ENCODE measurements at regions not wholly inside any gene's neighbourhood (a gene's known extent, or its start where the extent isn't known, plus 50 kb on each side); places are given as distances from the start of the nearest gene placed in this dataset.
"Not testable (repeated sequence)": the region's sequence is repeated elsewhere in the genome, so short reads cannot be mapped to it uniquely, and the experiment has no call there.

- not testable (repeated sequence) for DNase-seq
Measured at GRCh38 chr7:6882321-6882721, 56.2 kb upstream of the CCZ1B start.

- not testable (repeated sequence) for DNase-seq
Measured at GRCh38 chr7:6883756-6884155, 57.7 kb upstream of the CCZ1B start.

- DNase-seq = no peak
Measured at GRCh38 chr7:6886198-6886597, 60.1 kb upstream of the CCZ1B start.

DNA sequence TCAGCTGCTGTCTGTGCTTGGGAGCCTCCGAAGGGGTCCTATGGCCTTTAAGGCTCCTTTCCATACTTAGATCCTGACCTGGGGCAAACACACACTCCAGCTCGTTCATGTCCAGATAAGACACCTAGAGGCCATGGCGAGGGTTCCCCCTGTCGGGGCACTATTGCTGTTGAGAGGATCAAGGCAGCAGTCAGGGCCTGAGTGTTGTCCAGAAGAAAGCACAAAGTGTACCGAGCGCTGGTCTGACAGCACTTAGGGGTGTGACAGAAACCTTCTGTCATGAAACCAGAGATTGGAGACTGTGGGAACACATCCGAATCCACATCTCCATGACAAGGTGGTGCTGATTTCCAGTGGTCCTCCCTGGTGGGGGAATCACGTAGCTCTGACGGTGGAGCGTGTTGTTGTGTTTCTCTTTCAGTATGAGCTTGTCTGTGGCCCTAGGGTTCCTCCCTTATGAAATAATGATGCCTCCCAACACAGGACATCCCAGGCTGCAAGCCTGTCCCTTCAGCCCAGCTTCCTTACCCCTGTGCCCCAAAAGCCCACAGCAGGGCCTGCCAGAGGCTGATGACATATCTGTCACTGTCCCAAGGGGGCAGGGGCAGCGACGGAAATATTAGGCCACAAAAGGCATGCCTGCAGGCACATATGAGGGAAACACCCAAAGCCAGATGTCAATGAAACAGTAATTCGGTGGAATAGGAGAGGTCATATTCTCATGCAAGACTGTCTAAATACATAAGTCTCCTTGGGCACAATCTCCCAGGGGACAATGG, 62.4 kb upstream of the CCZ1B start:
- not testable (repeated sequence) for DNase-seq

DNA sequence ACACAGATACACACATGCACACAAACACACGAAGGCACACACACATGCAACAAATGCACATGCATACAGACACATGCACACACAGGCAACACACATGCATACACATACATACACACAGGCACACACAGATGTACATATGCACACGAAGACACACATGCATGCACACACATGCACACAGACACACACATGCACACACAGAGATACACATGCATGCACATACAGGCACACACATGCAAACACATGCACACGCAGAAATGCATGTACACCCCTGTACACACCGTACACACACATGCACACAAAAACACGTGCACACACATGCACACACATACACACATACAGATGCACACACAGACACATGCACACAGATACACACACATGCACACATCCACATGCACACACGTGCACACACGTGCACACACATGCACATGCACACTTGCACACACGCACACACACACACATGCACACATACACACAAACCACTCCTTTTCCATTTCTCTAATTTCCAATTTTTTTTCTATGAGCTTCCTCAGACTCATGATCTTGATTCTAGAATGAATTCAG, 63.3 kb upstream of the CCZ1B start:
- DNase-seq = no peak

GRCh38 chr7:6902097-6902518, 76.0 kb upstream of the CCZ1B start:
- DNase-seq = not testable (repeated sequence)

DNA sequence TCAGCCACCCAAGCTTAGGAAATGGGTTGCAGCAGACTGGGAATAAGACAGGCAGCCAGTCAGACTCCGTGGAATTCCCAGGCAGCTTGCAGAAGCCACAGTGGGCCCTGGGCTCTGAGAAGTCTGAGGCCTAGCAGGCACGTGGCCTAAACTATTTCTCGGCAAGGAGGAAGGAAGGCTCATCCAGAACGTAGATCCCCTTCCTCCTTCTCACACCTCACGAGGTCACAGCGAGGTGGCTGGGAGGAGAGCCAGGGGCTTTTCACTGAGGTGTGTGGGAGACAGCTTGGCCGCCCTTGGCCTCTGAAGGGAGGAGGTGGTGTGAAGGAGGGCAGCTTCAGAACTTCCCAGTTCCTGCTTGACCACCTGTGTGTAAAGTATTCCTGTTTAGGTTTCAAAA, 77.2 kb upstream of the CCZ1B start:
- DNase-seq = not testable (repeated sequence)

GRCh38 chr7:6903792-6904191, 77.7 kb upstream of the CCZ1B start:
- not testable (repeated sequence) for DNase-seq

- DNase-seq = no peak
Measured at GRCh38 chr7:6917258-6917657, 91.2 kb upstream of the CCZ1B start.

GRCh38 chr7:6919169-6919568, 93.1 kb upstream of the CCZ1B start:
- not testable (repeated sequence) for DNase-seq

DNA sequence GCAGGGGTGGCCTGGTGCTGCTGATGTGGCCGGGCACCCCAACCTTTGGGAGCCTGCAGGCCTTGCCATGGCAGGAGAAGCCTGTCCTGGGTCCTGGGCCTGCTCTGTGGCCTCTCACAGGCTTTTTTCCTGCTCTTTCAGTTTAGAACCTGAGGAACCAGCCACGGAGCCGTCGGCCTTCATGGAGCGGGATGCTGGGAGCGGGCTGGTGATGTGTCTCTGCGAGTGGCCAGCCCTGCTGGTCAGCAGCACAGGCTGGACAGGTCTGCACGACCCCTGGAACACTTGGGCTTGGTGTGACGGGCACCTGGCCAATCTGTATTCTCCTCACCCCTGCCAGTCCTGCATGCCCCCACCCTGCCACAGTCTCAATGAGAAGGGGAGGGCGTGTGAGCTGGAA, 98.4 kb upstream of the CCZ1B start:
- DNase-seq = not testable (repeated sequence)

- DNase-seq = not testable (repeated sequence)
Measured at GRCh38 chr7:6926193-6927174, 100.4 kb upstream of the CCZ1B start.

DNA sequence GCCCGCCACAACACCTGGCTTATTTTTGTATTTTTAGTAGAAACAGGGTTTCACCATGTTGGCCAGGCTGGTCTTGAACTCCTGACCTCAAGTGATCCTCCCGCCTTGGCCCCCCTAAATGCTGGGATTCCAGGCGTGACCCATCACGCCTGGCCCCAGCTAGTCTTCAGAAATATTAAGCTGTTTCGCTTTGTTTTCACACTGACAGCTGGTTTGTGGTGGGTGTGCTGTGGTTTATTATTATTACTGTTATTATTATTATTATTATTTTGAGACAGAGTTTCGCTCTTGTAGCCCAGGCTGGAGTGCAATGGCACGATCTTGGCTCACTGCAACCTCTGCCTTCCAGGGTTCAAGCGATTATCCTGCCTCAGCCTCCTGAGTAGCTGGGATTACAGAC, 101.6 kb upstream of the CCZ1B start:
- not testable (repeated sequence) for DNase-seq

GRCh38 chr7:6929588-6929987, 103.5 kb upstream of the CCZ1B start:
- not testable (repeated sequence) for DNase-seq

GRCh38 chr7:6930081-6930635, 104.1 kb upstream of the CCZ1B start:
- DNase-seq = not testable (repeated sequence)

DNA sequence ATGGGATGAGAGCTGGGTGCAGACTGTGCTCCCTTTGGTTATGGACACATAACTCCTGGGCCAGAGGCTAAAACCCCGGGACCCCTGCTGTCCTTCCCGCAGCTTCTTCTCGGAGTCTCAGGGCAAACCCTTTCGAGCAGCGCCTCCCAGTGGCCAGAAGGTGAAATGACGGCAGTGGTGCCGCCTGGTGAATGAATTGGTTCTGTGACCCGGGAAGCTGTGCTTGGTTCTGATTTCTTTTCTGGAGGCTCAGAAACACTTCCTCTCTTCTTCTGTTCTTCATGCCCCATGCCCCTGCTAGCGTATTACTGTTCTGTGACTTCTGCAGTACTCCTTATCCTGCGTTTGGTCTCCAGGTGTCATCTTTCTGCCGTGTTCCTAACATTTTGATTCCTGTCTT, 104.7 kb upstream of the CCZ1B start:
- DNase-seq = not testable (repeated sequence)

GRCh38 chr7:6931456-6931855, 105.4 kb upstream of the CCZ1B start:
- not testable (repeated sequence) for DNase-seq

DNA sequence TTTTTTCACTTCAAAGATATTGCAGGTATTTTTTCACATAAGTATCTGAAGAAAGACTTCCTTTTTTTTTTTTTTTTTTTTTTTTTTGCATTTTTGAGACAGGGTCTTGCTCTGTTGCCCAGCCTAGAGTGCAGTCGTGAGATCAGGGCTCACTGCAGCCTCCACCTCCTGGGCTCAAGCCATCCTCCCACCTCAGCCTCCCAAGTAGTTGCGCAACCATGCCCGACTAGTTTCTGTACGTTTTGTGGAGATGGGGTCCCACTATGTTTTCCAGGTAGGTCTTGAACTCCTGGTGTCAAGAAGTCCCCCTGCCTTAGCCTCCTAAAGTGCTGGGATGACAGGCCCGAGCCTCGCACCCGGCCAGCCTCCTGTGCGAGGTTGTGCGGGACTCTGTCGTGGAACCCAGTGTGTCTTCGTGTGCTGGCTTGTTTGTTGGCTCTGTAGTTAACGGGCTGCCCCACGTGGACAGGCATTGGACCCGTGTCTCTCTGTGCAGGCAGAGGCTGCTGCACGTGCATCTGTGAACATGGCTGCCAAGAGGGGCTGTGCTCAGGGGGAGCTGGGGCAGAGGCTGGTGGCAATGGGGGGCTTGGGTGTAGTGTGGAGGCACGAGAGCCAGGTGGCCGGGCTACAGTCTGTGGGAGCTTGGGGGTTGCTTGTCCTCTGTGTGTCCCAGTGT, 108.0 kb upstream of the CCZ1B start:
- DNase-seq = not testable (repeated sequence)

DNA sequence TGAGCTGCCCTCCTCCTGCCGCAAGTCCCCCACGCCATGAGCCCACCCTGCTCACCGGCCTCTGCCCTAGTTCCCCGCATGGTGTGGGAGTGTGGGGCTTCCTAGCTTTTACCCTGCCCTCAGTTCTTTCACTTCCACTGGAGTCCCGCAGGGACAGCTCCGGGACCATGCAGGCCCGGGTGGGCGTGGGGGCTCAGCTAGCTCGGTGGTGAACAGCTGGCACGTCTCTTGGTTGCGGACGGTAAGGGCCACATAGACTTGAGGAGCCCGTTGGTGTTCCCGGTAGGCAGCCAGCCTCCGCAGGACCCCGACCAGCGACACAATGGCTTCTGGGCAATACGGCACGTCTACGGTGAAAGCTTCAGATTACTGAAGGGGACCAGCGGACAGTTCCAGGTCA, 108.9 kb upstream of the CCZ1B start:
- DNase-seq = no peak

DNA sequence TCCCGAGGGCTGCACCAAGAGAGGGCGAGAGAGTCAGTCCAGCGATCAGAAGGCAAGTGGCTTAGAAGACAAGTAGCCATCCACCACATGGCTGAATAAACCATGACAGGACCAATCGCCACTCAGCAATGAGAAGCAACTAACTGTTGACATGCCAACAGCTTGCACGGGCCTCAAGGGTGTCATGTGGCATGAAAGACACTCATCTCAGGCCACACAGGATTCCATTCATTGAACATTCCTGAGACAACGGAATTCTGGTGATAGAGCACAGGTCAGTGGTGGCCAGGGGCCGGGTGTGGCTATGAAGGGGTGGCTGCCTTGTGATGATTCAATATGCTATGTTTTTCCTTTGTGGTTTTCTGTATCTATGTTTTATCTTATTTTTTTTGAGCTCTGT, 110.6 kb upstream of the CCZ1B start:
- DNase-seq = not testable (repeated sequence)

DNA sequence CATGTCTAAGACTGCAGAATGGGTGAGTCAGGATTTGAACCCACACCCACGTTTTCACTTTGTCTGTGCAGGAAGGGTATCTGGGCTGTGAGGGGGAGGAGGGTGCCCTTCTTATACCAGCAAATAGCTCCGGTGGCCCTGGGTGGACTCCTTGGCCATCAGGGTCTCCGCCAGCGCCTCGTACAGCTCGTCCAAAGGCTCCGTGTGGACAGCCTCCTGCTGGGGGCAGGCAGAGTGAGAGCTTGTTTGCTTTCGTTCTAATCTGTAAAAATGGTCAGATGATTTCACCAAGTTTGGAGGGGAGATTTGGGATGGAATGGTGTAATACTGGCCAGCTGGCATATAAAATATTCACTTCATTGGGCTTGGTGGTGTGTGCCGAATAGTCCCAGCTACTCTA, 111.7 kb upstream of the CCZ1B start:
- DNase-seq = not testable (repeated sequence)

- not testable (repeated sequence) for DNase-seq
Measured at GRCh38 chr7:6938284-6938683, 112.2 kb upstream of the CCZ1B start.
